Progenitor cell of endocrine pancreas (in vitro differentiated cells): ENCODE measurements at regions not wholly inside any gene's neighbourhood (a gene's known extent, or its start where the extent isn't known, plus 50 kb on each side); places are given as distances from the start of the nearest gene placed in this dataset.
"Not testable (repeated sequence)": the region's sequence is repeated elsewhere in the genome, so short reads cannot be mapped to it uniquely, and the experiment has no call there.

Source experiments
- DNase-seq: peaks from one replicate; pipeline ENCODE4 v3.0.0; 2021; ENCODE audit warnings: low spot score; ENCODE audit not compliant: unreplicated experiment
- H3K27ac Mint-ChIP-seq: 2 replicates; pipeline ENCODE4 v1.8.0; 2021; ENCODE audit warnings: mild to moderate bottlenecking, moderate library complexity, mixed read lengths
- H3K27me3 Mint-ChIP-seq: 2 replicates; pipeline ENCODE4 v1.8.0; 2021; ENCODE audit warnings: mixed read lengths
- H3K36me3 Mint-ChIP-seq: 2 replicates; pipeline ENCODE4 v1.8.0; 2022; ENCODE audit warnings: mixed read lengths; ENCODE audit not compliant: insufficient read depth
- H3K4me1 Mint-ChIP-seq: 2 replicates; pipeline ENCODE4 v1.8.0; 2021; ENCODE audit warnings: low read depth, mixed read lengths
- H3K4me3 Mint-ChIP-seq: 2 replicates; pipeline ENCODE4 v1.8.0; 2021; ENCODE audit warnings: low read depth, mild to moderate bottlenecking, moderate library complexity, mixed read lengths
- H3K9me3 Mint-ChIP-seq: 2 replicates; pipeline ENCODE4 v1.8.0; 2021; ENCODE audit warnings: low read depth, mixed read lengths
- CTCF ChIP-seq: fragments of 200-600 bp; sonication (generic); IDR thresholded peaks from one replicate; pipeline ENCODE4 v1.5.0; 2021; ENCODE audit warnings: antibody characterized with exemption, mild to moderate bottlenecking; ENCODE audit not compliant: unreplicated experiment

GRCh38 chr20:51275181-51275580 is 252.3 kb upstream of the KCNG1 start:
- Mint-ChIP-seq H3K4me3 (no peak overlapping the region), H3K36me3 (no peaks in the 10 kb centered on the region), H3K9me3 (no peaks in the 10 kb centered on the region), H3K4me1 (no peaks in the 10 kb centered on the region), H3K27me3 (peaks cover 26% of the 10 kb centered on the region), H3K27ac (no peak overlapping the region)
- TF ChIP-seq CTCF: no peak
- DNase-seq: no peak

- no peaks in the 10 kb centered on the region for H3K36me3 Mint-ChIP-seq
- H3K27ac Mint-ChIP-seq: no peak overlapping the region
- H3K4me3 Mint-ChIP-seq: no peak overlapping the region
- no peak for TF ChIP-seq CTCF
- H3K27me3 Mint-ChIP-seq: peaks cover 26% of the 10 kb centered on the region
- DNase-seq: no peak
- no peaks in the 10 kb centered on the region for H3K4me1 Mint-ChIP-seq
- no peaks in the 10 kb centered on the region for H3K9me3 Mint-ChIP-seq
These were observed 249.5 kb upstream of the KCNG1 start for GRCh38 chr20:51272401-51272800.

DNA sequence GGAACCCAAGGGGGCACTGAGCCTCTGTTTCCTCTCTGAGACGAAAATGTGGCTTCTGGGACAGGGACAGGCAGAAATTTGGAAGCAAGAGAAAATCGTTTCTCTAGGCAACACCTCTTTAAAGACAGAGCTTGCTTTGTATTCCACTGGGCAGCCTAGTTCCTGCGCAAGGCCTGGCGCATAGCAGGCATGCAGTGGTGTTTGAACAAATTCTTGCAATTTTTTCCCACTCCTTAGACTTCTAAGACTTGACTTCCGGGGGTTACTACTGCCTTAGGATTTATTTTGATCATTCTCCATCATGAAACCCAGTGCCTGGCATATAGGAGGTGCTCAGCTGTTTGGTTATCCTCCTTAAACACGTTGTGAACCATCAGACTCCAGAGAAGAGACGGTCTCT is 249.0 kb upstream of the KCNG1 start:
- H3K27ac Mint-ChIP-seq: no peak overlapping the region

GRCh38 chr20:51271289-51271688 is 248.4 kb upstream of the KCNG1 start:
- H3K27ac Mint-ChIP-seq, H3K36me3 Mint-ChIP-seq, H3K9me3 Mint-ChIP-seq, DNase-seq, H3K4me3 Mint-ChIP-seq, H3K4me1 Mint-ChIP-seq: not testable (repeated sequence)
- H3K27me3 Mint-ChIP-seq: peaks cover 18% of the 10 kb centered on the region

More for the DNA sequence above, 249.0 kb upstream of the KCNG1 start:
- no peak overlapping the region for H3K4me3 Mint-ChIP-seq
- no peak for TF ChIP-seq CTCF
- H3K27me3 Mint-ChIP-seq: peaks cover 24% of the 10 kb centered on the region
- no peak for DNase-seq
- H3K9me3 Mint-ChIP-seq: no peaks in the 10 kb centered on the region
- H3K36me3 Mint-ChIP-seq: no peaks in the 10 kb centered on the region
- no peaks in the 10 kb centered on the region for H3K4me1 Mint-ChIP-seq

DNA sequence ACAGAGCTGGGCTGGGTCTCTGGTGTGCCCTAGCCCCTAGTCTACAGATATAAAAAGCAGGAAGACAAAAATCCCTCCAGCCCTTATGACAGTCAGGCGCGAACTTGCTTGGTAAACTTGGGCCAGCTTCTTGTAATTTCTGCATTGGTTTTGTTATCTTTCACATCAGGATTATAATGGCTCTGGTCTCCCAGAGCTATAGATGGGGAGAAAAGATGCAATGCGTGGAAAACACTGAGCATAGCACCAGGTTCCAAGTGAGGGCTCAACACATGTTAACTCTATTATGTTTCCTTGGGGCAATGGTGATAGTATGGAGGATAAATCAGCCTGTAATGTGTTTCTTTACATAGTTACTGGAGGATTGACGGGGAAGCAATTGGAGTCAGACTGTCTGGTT is 246.8 kb upstream of the KCNG1 start:
- Mint-ChIP-seq H3K36me3 (no peaks in the 10 kb centered on the region), H3K9me3 (peaks cover 5% of the 10 kb centered on the region), H3K27me3 (peaks cover 12% of the 10 kb centered on the region), H3K27ac (no peak overlapping the region), H3K4me1 (no peaks in the 10 kb centered on the region), H3K4me3 (no peak overlapping the region)
- DNase-seq: no peak
- no peak for TF ChIP-seq CTCF

- no peak for DNase-seq
- peaks cover 1% of the 10 kb centered on the region for H3K27me3 Mint-ChIP-seq
- no peak for TF ChIP-seq CTCF
- peaks cover 5% of the 10 kb centered on the region for H3K9me3 Mint-ChIP-seq
- no peaks in the 10 kb centered on the region for H3K4me1 Mint-ChIP-seq
- H3K27ac Mint-ChIP-seq: no peak overlapping the region
- no peak overlapping the region for H3K4me3 Mint-ChIP-seq
- H3K36me3 Mint-ChIP-seq: no peaks in the 10 kb centered on the region
These were observed 244.8 kb upstream of the KCNG1 start for GRCh38 chr20:51267679-51268078.
